ENCODE measurements at regions not wholly inside any gene's neighbourhood (a gene's known extent, or its start where the extent isn't known, plus 50 kb on each side); places are given as distances from the start of the nearest gene placed in this dataset.
"Not testable (repeated sequence)": the region's sequence is repeated elsewhere in the genome, so short reads cannot be mapped to it uniquely, and the experiment has no call there.

DNA sequence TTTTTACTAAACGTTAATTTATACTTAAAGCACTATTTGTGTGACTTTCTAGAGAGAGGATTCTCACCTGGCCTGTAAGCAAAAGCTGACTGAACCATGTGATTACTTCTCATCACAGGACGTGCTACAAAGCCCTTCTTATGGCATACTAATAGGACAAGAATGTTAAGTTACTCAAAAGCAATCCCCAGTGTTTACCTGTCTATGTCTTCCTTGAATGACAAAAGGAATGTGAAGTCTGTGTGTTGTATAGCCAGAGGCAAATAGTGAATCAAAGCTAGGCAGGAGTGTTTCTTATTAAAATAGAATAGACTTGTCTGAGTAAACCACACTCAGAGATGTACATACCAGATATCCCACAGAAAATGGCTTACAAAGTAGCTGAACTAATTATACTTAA is 1465.5 kb downstream of the SUCLG1 start:
- Histone ChIP-seq H3K9me3 (ENCODE audit: control insufficient read depth, low read depth, low read length) (no peaks in the 10 kb centered on the region), H3K9ac (ENCODE audit: control insufficient read depth, extremely low read depth, insufficient read depth, low read length) (peak overlapping the region; percentile 24), H3K27me3 (ENCODE audit: control insufficient read depth, extremely low read depth, insufficient read depth, low read length) (no peaks in the 10 kb centered on the region), H3K4me3 (ENCODE audit: control insufficient read depth in 2 of 3, extremely low read depth in 1 of 3, insufficient read depth in 2 of 3, low read depth in 1 of 3, low read length in 3 of 3) (no peak overlapping the region), H3K4me2 (ENCODE audit: control insufficient read depth, extremely low read depth, insufficient read depth, low read depth, low read length) (peak overlapping the region; percentile 56), H3K36me3 (ENCODE audit: control insufficient read depth in 2 of 2, extremely low read depth in 1 of 2, insufficient read depth in 2 of 2, low read length in 2 of 2) (no peaks in the 10 kb centered on the region), H3K27ac (ENCODE audit: control insufficient read depth, insufficient read depth, low read length) (peak overlapping the region; percentile 80), H3K79me2 (ENCODE audit: control insufficient read depth, insufficient read depth, low read length) (no peaks in the 10 kb centered on the region), H3K9me1 (ENCODE audit: control insufficient read depth, extremely low read depth, insufficient read depth, low read length) (no peaks in the 10 kb centered on the region), H4K20me1 (ENCODE audit: control insufficient read depth, extremely low read depth, insufficient read depth, low read length) (no peaks in the 10 kb centered on the region), H3K4me1 (ENCODE audit: control insufficient read depth, extremely low read depth, insufficient read depth, low read length) (peaks cover 24% of the 10 kb centered on the region), H2AFZ (ENCODE audit: control insufficient read depth, low read length) (no peak overlapping the region)
- dilution Hi-C loops (cut with MboI; ENCODE audit: extremely low pct_ligation_motif_present, low sequenced_read_pairs): no loop called here
- DNase-seq (ENCODE audit: low read depth, low spot score) (peak; percentile 99), FAIRE-seq (peak; percentile 93)
- TF ChIP-seq, protein P1, sequence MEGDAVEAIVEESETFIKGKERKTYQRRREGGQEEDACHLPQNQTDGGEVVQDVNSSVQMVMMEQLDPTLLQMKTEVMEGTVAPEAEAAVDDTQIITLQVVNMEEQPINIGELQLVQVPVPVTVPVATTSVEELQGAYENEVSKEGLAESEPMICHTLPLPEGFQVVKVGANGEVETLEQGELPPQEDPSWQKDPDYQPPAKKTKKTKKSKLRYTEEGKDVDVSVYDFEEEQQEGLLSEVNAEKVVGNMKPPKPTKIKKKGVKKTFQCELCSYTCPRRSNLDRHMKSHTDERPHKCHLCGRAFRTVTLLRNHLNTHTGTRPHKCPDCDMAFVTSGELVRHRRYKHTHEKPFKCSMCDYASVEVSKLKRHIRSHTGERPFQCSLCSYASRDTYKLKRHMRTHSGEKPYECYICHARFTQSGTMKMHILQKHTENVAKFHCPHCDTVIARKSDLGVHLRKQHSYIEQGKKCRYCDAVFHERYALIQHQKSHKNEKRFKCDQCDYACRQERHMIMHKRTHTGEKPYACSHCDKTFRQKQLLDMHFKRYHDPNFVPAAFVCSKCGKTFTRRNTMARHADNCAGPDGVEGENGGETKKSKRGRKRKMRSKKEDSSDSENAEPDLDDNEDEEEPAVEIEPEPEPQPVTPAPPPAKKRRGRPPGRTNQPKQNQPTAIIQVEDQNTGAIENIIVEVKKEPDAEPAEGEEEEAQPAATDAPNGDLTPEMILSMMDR (optimal IDR thresholded peaks at IDR 0.05 in 1 of 3, IDR thresholded peaks at IDR 0.05 in 1 of 3, conservative IDR thresholded peaks at IDR 0.05 in 1 of 3; ENCODE audit: extremely low read depth in 1 of 3, insufficient read depth in 2 of 3, low read length in 3 of 3): no peak
- TF ChIP-seq EZH2 (IDR thresholded peaks at IDR 0.05; ENCODE audit: low read length): no peak

DNA sequence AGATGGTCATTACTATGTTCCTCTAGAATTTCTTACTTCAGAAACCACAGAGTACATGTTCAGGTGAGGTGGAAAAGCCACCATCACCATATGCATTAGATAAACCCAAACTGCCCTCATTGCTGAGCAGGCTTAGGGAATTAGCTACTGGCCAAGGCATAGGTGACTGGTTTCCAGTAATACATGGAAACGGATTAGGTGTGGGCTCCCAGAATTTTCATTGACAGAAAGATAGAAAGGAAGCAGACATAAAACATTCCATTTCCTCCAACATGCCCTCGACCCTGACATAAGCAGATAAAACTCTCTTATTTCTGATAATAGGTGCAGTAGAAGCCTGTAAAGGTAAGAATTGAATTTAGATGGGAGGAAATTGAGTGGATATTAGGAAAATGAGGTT is 1466.1 kb downstream of the SUCLG1 start:
- peak overlapping the region; percentile 18 for H3K9ac ChIP-seq (ENCODE audit: control insufficient read depth, extremely low read depth, insufficient read depth, low read length)
- TF ChIP-seq, protein P1 (optimal IDR thresholded peaks at IDR 0.05 in 1 of 3, IDR thresholded peaks at IDR 0.05 in 1 of 3, conservative IDR thresholded peaks at IDR 0.05 in 1 of 3; ENCODE audit: extremely low read depth in 1 of 3, insufficient read depth in 2 of 3, low read length in 3 of 3): no peak
- no peak for TF ChIP-seq EZH2 (IDR thresholded peaks at IDR 0.05; ENCODE audit: low read length)
- no peaks in the 10 kb centered on the region for H4K20me1 ChIP-seq (ENCODE audit: control insufficient read depth, extremely low read depth, insufficient read depth, low read length)
- no peak overlapping the region for H3K4me3 ChIP-seq (ENCODE audit: control insufficient read depth in 2 of 3, extremely low read depth in 1 of 3, insufficient read depth in 2 of 3, low read depth in 1 of 3, low read length in 3 of 3)
- H3K27me3 ChIP-seq (ENCODE audit: control insufficient read depth, extremely low read depth, insufficient read depth, low read length): no peaks in the 10 kb centered on the region
- H3K9me3 ChIP-seq (ENCODE audit: control insufficient read depth, low read depth, low read length): no peaks in the 10 kb centered on the region
- H3K36me3 ChIP-seq (ENCODE audit: control insufficient read depth in 2 of 2, extremely low read depth in 1 of 2, insufficient read depth in 2 of 2, low read length in 2 of 2): no peaks in the 10 kb centered on the region
- peaks cover 24% of the 10 kb centered on the region for H3K4me1 ChIP-seq (ENCODE audit: control insufficient read depth, extremely low read depth, insufficient read depth, low read length)
- peak overlapping the region; percentile 80 for H3K27ac ChIP-seq (ENCODE audit: control insufficient read depth, insufficient read depth, low read length)
- dilution Hi-C loops (cut with MboI; ENCODE audit: extremely low pct_ligation_motif_present, low sequenced_read_pairs): no loop called here
- DNase-seq (ENCODE audit: low read depth, low spot score) (no peak), FAIRE-seq (no peak)
- peak overlapping the region; percentile 67 for H2AFZ ChIP-seq (ENCODE audit: control insufficient read depth, low read length)
- no peaks in the 10 kb centered on the region for H3K79me2 ChIP-seq (ENCODE audit: control insufficient read depth, insufficient read depth, low read length)
- H3K4me2 ChIP-seq (ENCODE audit: control insufficient read depth, extremely low read depth, insufficient read depth, low read depth, low read length): peak overlapping the region; percentile 18
- H3K9me1 ChIP-seq (ENCODE audit: control insufficient read depth, extremely low read depth, insufficient read depth, low read length): no peaks in the 10 kb centered on the region

DNA sequence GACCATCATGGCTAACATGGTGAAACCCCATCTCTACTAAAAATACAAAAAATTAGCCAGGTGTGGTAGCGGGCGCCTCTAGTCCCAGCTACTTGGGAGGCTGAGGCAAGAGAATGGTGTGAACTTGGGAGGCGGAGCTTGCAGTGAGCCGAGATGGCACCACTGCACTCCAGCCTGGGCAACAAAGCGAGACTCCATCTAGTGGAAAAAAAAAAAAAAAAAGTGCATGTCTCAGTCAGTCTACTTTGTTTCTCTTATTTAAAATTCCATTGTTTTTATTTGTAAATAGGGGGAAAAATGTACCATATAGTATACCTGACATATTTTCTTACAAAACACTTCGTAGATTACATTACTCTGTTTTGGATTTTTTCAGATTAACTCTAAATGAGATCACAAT is 1471.4 kb downstream of the SUCLG1 start:
- H4K20me1 ChIP-seq (ENCODE audit: control insufficient read depth, extremely low read depth, insufficient read depth, low read length); H3K27ac ChIP-seq (ENCODE audit: control insufficient read depth, insufficient read depth, low read length); H3K36me3 ChIP-seq (ENCODE audit: control insufficient read depth in 2 of 2, extremely low read depth in 1 of 2, insufficient read depth in 2 of 2, low read length in 2 of 2); dilution Hi-C loops (cut with MboI; ENCODE audit: extremely low pct_ligation_motif_present, low sequenced_read_pairs); H3K27me3 ChIP-seq (ENCODE audit: control insufficient read depth, extremely low read depth, insufficient read depth, low read length); H3K4me1 ChIP-seq (ENCODE audit: control insufficient read depth, extremely low read depth, insufficient read depth, low read length); H3K9me3 ChIP-seq (ENCODE audit: control insufficient read depth, low read depth, low read length); H3K9me1 ChIP-seq (ENCODE audit: control insufficient read depth, extremely low read depth, insufficient read depth, low read length); DNase-seq (ENCODE audit: low read depth, low spot score); H3K4me2 ChIP-seq (ENCODE audit: control insufficient read depth, extremely low read depth, insufficient read depth, low read depth, low read length); FAIRE-seq; H2AFZ ChIP-seq (ENCODE audit: control insufficient read depth, low read length); H3K79me2 ChIP-seq (ENCODE audit: control insufficient read depth, insufficient read depth, low read length); H3K4me3 ChIP-seq (ENCODE audit: control insufficient read depth in 2 of 3, extremely low read depth in 1 of 3, insufficient read depth in 2 of 3, low read depth in 1 of 3, low read length in 3 of 3); H3K9ac ChIP-seq (ENCODE audit: control insufficient read depth, extremely low read depth, insufficient read depth, low read length): not testable (repeated sequence)
